ENCODE measurements at regions not wholly inside any gene's neighbourhood (a gene's known extent, or its start where the extent isn't known, plus 50 kb on each side); places are given as distances from the start of the nearest gene placed in this dataset.

DNA sequence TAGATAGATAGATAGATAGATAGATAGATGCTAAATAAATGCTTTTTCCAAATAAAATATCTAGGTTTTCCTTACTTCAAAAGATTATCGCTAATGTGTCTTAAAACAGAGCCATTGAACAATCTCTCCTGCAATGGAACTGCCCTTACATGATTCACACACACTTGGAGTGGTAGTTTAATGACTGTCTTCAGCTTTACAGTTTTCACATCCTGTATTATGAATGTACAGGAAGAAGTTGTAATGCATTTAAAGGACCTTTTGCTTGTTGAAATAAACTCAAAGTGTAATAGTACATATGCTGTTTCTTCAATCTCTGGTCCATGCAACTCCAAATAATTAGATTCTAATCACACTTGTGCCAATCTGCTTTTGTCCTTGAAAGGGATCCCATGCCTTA, 797.6 kb upstream of the CDH2 start:
- TF ChIP-seq, protein P1, sequence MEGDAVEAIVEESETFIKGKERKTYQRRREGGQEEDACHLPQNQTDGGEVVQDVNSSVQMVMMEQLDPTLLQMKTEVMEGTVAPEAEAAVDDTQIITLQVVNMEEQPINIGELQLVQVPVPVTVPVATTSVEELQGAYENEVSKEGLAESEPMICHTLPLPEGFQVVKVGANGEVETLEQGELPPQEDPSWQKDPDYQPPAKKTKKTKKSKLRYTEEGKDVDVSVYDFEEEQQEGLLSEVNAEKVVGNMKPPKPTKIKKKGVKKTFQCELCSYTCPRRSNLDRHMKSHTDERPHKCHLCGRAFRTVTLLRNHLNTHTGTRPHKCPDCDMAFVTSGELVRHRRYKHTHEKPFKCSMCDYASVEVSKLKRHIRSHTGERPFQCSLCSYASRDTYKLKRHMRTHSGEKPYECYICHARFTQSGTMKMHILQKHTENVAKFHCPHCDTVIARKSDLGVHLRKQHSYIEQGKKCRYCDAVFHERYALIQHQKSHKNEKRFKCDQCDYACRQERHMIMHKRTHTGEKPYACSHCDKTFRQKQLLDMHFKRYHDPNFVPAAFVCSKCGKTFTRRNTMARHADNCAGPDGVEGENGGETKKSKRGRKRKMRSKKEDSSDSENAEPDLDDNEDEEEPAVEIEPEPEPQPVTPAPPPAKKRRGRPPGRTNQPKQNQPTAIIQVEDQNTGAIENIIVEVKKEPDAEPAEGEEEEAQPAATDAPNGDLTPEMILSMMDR (conservative IDR thresholded peaks at IDR 0.05), result no peak
- TF ChIP-seq ZFX (IDR thresholded peaks at IDR 0.05), result no peak
- no peak overlapping the region for H3K27ac ChIP-seq

DNA sequence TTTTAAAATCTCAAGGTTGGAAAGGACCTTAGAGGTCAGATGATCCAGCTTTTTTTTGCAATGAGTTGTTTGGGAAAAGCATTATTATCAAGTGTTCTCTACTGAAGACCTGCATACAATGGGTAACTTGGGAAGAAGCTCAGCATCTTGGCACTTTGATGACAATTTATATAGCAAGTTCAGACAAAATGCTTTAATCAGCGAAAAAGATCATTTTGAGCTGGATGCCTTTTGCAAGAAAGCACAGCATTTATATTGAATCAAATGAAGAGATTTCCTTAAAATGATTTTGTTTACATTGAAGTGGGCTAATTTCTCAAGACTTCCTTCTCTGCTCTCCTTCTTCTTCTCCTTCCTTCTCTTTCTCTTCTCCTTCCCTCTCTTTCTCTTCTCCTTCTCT, 796.4 kb upstream of the CDH2 start:
- H3K27ac ChIP-seq, result no peak overlapping the region
- TF ChIP-seq, protein P1 (conservative IDR thresholded peaks at IDR 0.05), result no peak
- TF ChIP-seq ZFX (IDR thresholded peaks at IDR 0.05), result no peak

DNA sequence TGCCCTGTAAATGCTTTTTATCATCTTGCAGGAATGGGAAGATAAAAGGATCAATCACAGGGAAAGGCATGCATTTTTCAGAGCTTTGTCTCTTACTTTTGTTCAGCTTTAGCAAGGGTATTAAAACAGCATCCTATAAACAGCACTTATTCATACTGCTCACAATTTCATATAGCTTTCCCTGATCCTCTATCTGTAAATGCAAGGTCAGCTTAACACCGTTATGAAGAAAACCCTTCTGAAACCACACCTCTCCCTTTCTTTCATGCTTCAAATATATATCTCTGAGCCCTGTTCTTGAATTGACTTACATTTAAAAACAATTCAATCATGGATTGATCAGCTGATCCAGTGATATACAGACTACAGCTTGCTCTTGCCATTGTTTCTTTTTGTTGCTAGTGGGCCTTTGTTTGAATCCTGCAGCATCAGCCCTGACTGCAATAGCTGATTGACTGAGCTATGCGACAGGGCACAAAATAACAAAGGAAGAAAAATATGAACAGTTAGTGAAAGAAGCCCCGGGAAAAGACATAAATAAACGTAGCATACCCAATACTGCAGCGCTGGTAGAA, 795.5 kb upstream of the CDH2 start:
- TF ChIP-seq, protein P1 (conservative IDR thresholded peaks at IDR 0.05), result no peak
- no peak for TF ChIP-seq ZFX (IDR thresholded peaks at IDR 0.05)
- no peak overlapping the region for H3K27ac ChIP-seq

DNA sequence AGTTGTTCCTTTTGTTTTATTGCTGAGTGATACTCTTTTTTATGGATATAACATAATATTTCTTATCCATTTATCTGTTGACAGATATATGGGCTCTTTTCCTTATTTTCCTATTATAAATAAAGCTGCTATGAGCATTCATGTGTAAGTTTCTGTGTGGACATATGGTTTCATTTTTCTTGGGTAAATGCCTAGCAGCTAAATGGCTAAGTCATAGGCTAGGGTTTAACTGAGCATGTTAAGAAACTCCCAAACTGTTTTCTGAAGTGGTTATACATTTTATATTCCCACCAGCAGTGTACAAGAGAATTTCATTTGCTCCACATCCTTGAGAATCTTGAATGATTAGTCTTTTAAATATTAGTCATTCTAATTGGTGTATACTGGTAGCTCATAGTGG, 786.6 kb upstream of the CDH2 start:
- no peak for TF ChIP-seq ZFX (IDR thresholded peaks at IDR 0.05)
- TF ChIP-seq, protein P1 (conservative IDR thresholded peaks at IDR 0.05), result no peak

DNA sequence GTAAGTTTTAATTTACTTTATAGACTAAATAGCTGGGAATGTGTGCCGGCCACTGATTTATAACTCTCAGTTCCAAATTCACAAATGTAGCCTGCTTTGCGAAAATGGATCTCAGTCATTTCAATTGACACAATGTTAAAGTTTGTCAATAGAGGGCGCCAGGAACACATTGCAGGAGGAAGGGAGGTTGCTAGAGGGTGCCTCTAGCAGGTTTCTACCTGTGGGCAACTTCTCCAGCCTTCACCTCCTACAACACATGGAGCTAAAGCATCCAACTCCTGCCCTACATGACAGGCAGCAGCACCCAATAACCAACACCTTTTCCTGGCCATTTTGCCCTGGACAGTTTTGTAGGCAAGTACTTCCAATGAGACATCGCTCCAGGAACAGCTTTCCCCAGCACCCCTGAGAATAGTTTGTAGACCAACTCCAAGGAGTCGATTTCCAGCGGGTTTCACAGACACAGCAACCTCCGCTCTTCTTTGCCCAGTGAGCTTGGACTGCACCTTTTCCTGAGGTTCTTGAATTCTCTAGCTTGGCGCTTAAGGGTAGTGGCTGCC, 784.8 kb upstream of the CDH2 start:
- H3K27ac ChIP-seq, result no peak overlapping the region
- no peak for TF ChIP-seq ZFX (IDR thresholded peaks at IDR 0.05)
- TF ChIP-seq, protein P1 (conservative IDR thresholded peaks at IDR 0.05), result peak; percentile 82

More for the DNA sequence above, 786.6 kb upstream of the CDH2 start:
- H3K27ac ChIP-seq, result no peak overlapping the region

DNA sequence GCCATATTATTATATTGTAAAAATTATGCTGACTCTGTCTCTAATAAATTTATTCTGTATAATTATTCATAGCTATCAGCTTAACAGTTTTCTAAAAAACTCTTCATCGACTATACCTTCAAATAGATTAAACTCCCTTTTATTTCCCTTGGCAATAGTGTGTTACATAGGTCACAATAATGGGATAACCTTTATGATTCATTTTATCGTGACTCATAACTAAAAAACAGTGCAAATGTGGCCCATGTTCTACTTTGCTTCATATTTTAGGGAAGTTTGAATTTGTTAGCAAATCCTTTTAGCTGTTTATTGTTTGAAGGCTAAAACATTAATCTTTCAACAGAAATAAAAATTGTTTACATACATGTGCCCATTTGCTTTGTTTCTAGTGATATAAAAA, 783.2 kb upstream of the CDH2 start:
- H3K27ac ChIP-seq, result no peak overlapping the region
- TF ChIP-seq, protein P1 (conservative IDR thresholded peaks at IDR 0.05), result no peak
- no peak for TF ChIP-seq ZFX (IDR thresholded peaks at IDR 0.05)

DNA sequence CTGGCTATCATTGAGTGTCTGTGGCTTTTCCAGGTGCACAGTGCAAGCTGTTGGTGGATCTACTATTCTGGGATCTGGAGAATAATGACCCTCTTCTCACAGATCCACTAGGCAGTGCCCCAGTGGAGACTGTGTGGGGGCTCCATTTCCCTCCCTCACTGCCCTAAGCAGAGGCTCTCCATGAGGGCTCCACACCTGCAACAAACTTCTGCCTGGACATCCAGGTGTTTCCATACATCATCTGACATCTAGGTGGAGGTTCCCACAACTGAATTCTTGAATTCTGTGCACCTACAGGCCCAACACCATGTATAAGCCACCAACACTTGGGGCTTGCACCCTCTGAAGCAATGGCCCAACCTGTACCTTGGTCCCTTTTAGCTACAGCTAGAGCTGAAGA, 775.4 kb upstream of the CDH2 start:
- TF ChIP-seq, protein P1 (conservative IDR thresholded peaks at IDR 0.05), result no peak
- TF ChIP-seq ZFX (IDR thresholded peaks at IDR 0.05), result no peak
- H3K27ac ChIP-seq, result no peak overlapping the region
